ENCODE measurements at regions not wholly inside any gene's neighbourhood (a gene's known extent, or its start where the extent isn't known, plus 50 kb on each side); places are given as distances from the start of the nearest gene placed in this dataset.

GRCh38 chr2:153347818-153348495 is 130.6 kb downstream of the RPRM start:
- CTCF ChIA-PET: interaction anchor here (0.8 kb wide), 1 partner anchor 129 kb away, joined by 3 read pairs; no protein-coding TSS in a partner anchor

GRCh38 chr2:153320879-153321278 is 157.7 kb downstream of the RPRM start:
- no peak for DNase-seq (ENCODE audit: low spot score)
- ChIA-PET POLR2A (ENCODE audit: low non-redundant PET) (no interaction called here), CTCF (no interaction called here)

More at GRCh38 chr2:153347818-153348495, 130.6 kb downstream of the RPRM start:
- TF ChIP-seq CTCF (conservative IDR thresholded peaks at IDR 0.05; ENCODE audit: low read depth): no peak
- no peak for DNase-seq (ENCODE audit: low spot score)
- POLR2A ChIA-PET (ENCODE audit: low non-redundant PET): no interaction called here
- H3K27ac ChIP-seq: no peak overlapping the region

GRCh38 chr2:153311432-153311831 is 167.1 kb downstream of the RPRM start:
- no peak for DNase-seq (ENCODE audit: low spot score)
- TF ChIP-seq CTCF (conservative IDR thresholded peaks at IDR 0.05; ENCODE audit: low read depth): no peak
- no peak overlapping the region for H3K27ac ChIP-seq
- ChIA-PET POLR2A (ENCODE audit: low non-redundant PET) (no interaction called here), CTCF (interaction anchor here (0.6 kb wide), 1 partner anchor 1064 kb away, joined by 4 read pairs; no protein-coding TSS in a partner anchor)

More at GRCh38 chr2:153320879-153321278, 157.7 kb downstream of the RPRM start:
- no peak for TF ChIP-seq CTCF (conservative IDR thresholded peaks at IDR 0.05; ENCODE audit: low read depth)
- H3K27ac ChIP-seq: no peak overlapping the region

GRCh38 chr2:153308466-153308865 is 170.1 kb downstream of the RPRM start:
- no peak overlapping the region for H3K27ac ChIP-seq
- no peak for TF ChIP-seq CTCF (conservative IDR thresholded peaks at IDR 0.05; ENCODE audit: low read depth)
- DNase-seq (ENCODE audit: low spot score): no peak
- CTCF ChIA-PET: no interaction called here
- POLR2A ChIA-PET (ENCODE audit: low non-redundant PET): no interaction called here

- DNase-seq (ENCODE audit: low spot score): no peak
- no peak for TF ChIP-seq CTCF (conservative IDR thresholded peaks at IDR 0.05; ENCODE audit: low read depth)
- no peak overlapping the region for H3K27ac ChIP-seq
- ChIA-PET POLR2A (ENCODE audit: low non-redundant PET) (no interaction called here), CTCF (interaction anchor here (0.7 kb wide), 1 partner anchor 8 kb away, joined by 4 read pairs; no protein-coding TSS in a partner anchor)
Measured at GRCh38 chr2:153307223-153307622, 171.3 kb downstream of the RPRM start.

- H3K27ac ChIP-seq: no peak overlapping the region
- ChIA-PET POLR2A (ENCODE audit: low non-redundant PET) (no interaction called here), CTCF (no interaction called here)
- DNase-seq (ENCODE audit: low spot score): no peak
- TF ChIP-seq CTCF (conservative IDR thresholded peaks at IDR 0.05; ENCODE audit: low read depth): no peak
Measured at GRCh38 chr2:153299809-153300208, 178.8 kb downstream of the RPRM start.

Measured in RWPE1 (cell line).